Lung (tissue), 11 donors: ENCODE measurements at regions not wholly inside any gene's neighbourhood (a gene's known extent, or its start where the extent isn't known, plus 50 kb on each side); places are given as distances from the start of the nearest gene placed in this dataset.

Source experiments
- ATAC-seq: fragments of 200-7000 bp; cut with Tn5 transposase; one replicate; pipeline ENCODE4 v1.9.1; 2020; ENCODE audit warnings: moderate number of reproducible peaks; ENCODE audit not compliant: insufficient read depth, low FRiP score
- DNase-seq, 3 donors: peaks; one replicate each; pipeline ENCODE4 v3.0.0-alpha.2; 2013 to 2017
- H3K27ac ChIP-seq, 2 donors: one replicate each; pipeline ENCODE4 v1.5.1; 2013; ENCODE audit warnings: mild to moderate bottlenecking in 2 of 2, moderate library complexity in 2 of 2, control low read depth in 1 of 2, inconsistent platforms in 1 of 2, low read depth in 1 of 2, low read length in 1 of 2
- H3K27me3 ChIP-seq, 3 donors: one replicate each; pipeline ENCODE4 v1.5.1; 2013; ENCODE audit warnings: low read length in 2 of 3; ENCODE audit not compliant: control insufficient read depth in 3 of 3, insufficient read depth in 3 of 3
- H3K36me3 ChIP-seq, 4 donors: one replicate each; pipeline ENCODE4 v1.5.1; 2013; ENCODE audit warnings: low read length in 4 of 4, mild to moderate bottlenecking in 1 of 4, moderate library complexity in 1 of 4; ENCODE audit not compliant: control insufficient read depth in 4 of 4, insufficient read depth in 4 of 4
- H3K4me1 ChIP-seq, 5 donors: one replicate each; pipeline ENCODE4 v1.5.1; 2013; ENCODE audit warnings: low read length in 5 of 5, mild to moderate bottlenecking in 2 of 5, moderate library complexity in 1 of 5; ENCODE audit not compliant: control insufficient read depth in 5 of 5, insufficient read depth in 5 of 5
- H3K4me3 ChIP-seq: one replicate; pipeline ENCODE4 v1.5.1; 2013; ENCODE audit warnings: mild to moderate bottlenecking, control low read depth, moderate library complexity
- H3K9ac ChIP-seq, 2 donors: one replicate each; pipeline ENCODE4 v1.5.1; 2013; ENCODE audit warnings: low read length in 2 of 2, control low read depth in 1 of 2; ENCODE audit not compliant: insufficient read depth in 1 of 2
- H3K9me3 ChIP-seq, 4 donors: one replicate each; pipeline ENCODE4 v1.5.1; 2013; ENCODE audit warnings: low read length in 3 of 4, mild to moderate bottlenecking in 1 of 4, moderate library complexity in 1 of 4; ENCODE audit not compliant: control insufficient read depth in 4 of 4, insufficient read depth in 3 of 4
- WGBS, 2 donors: extraction: QIAGEN DNeasy Blood & Tissue Kit; methylation state at CpG; one replicate each; pipeline ENCODE4 v1.1.7; 2013; 5-methylcytosine and 5-hydroxymethylcytosine counted together
- TF ChIP-seq, protein P1 (sequence below): IDR thresholded peaks from 2 replicates; pipeline ENCODE4 v1.5.1; 2012; ENCODE audit warnings: mild to moderate bottlenecking; ENCODE audit errors: control extremely low read depth, extremely low read depth
- donor health status: control.
- donor health status: control.
- donor health status: Bipolar disorder and iron deficiency.
- donor health status: healthy.
- donor health status: DM: yes; HTN: yes; CAD: no.

DNA sequence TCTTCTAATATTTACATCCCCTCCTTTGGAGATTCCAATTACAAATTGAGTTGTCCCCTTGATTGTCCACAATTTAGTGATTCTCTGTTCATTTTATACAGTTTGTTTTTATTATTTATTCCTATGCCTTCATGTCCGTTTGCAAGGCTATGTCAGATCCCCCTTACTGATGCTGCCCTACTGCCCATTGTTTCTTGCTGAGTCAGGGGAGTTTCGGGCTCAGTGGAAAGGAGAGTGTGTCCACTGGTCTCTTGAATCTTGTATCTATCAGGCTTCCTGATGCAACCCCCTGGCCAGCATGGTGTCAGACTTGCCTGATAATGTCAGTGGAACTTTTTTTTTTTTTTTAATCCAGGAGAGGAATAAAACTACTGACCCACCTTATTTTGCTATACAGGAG lies 384.4 kb downstream of the CDC14C start:
- no peaks in the 10 kb centered on the region for H3K36me3 ChIP-seq
- H3K4me1 ChIP-seq = no peaks in the 10 kb centered on the region
- DNase-seq (no peak), ATAC-seq (no peak)
- no peak overlapping the region for H3K4me3 ChIP-seq
- 65 to 79% methylated on average over 2 of the region's 2 CpGs for whole genome bisulfite sequencing, 2 donors
- no peaks in the 10 kb centered on the region for H3K27me3 ChIP-seq
- H3K9me3 ChIP-seq = no peaks in the 10 kb centered on the region
- TF ChIP-seq, protein P1, sequence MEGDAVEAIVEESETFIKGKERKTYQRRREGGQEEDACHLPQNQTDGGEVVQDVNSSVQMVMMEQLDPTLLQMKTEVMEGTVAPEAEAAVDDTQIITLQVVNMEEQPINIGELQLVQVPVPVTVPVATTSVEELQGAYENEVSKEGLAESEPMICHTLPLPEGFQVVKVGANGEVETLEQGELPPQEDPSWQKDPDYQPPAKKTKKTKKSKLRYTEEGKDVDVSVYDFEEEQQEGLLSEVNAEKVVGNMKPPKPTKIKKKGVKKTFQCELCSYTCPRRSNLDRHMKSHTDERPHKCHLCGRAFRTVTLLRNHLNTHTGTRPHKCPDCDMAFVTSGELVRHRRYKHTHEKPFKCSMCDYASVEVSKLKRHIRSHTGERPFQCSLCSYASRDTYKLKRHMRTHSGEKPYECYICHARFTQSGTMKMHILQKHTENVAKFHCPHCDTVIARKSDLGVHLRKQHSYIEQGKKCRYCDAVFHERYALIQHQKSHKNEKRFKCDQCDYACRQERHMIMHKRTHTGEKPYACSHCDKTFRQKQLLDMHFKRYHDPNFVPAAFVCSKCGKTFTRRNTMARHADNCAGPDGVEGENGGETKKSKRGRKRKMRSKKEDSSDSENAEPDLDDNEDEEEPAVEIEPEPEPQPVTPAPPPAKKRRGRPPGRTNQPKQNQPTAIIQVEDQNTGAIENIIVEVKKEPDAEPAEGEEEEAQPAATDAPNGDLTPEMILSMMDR = no peak
- H3K27ac ChIP-seq = no peak overlapping the region
- no peak overlapping the region for H3K9ac ChIP-seq

DNA sequence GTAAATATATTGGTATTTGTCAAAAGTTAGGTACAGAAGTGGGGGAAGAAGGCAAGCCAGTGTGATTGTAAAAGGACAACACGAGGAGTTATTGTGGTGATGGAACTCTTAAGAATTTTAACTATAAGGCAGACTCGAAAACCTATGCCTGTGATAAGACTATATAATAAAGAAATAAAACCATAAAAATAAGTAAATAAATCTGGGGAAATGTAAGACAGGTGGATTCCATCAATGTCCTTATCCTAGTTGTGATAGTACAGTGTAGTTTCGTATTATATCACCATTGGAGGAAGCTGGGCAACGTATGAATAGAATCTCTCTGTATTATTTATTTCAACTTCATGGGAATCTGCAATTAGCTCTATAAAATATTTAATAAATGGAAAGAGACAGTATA lies 395.7 kb downstream of the CDC14C start:
- DNase-seq (no peak), ATAC-seq (no peak)
- no peak overlapping the region for H3K4me3 ChIP-seq
- no peaks in the 10 kb centered on the region for H3K27me3 ChIP-seq
- no peaks in the 10 kb centered on the region for H3K9me3 ChIP-seq
- H3K36me3 ChIP-seq = no peaks in the 10 kb centered on the region
- H3K9ac ChIP-seq = no peak overlapping the region
- no peak overlapping the region for H3K27ac ChIP-seq
- no peaks in the 10 kb centered on the region for H3K4me1 ChIP-seq
- TF ChIP-seq, protein P1 = no peak
- 79 to 88% methylated on average over 4 of the region's 4 CpGs for WGBS, 2 donors

DNA sequence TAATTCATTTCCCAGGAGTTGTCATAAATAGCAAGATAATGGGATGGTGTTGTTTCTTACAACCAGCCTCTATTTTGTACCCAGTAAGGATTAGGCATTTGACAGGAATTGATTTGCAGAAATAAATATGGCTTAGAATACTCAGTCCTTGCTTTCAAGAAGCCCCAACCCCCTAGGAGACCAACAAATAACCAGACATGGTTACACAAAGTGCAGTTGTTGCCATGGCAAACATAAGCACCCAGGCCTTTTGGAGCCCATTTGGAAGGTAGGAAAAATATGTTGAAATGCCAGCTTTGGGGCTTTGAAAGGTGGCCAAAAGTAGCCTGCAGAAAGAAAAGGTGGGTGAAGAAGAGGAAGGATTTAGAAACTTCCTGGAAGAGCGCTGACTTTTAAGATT lies 397.5 kb downstream of the CDC14C start:
- no peaks in the 10 kb centered on the region for H3K27me3 ChIP-seq
- no peak overlapping the region for H3K9ac ChIP-seq
- DNase-seq (peak in 1 of 3 donors; percentile 1), ATAC-seq (no peak)
- no peaks in the 10 kb centered on the region for H3K9me3 ChIP-seq
- no peak overlapping the region for H3K27ac ChIP-seq
- no peaks in the 10 kb centered on the region for H3K36me3 ChIP-seq
- no peak overlapping the region for H3K4me3 ChIP-seq
- TF ChIP-seq, protein P1 = no peak
- H3K4me1 ChIP-seq = no peaks in the 10 kb centered on the region
- 83 to 84% methylated on average over 1 of the region's 1 CpG for WGBS, 2 donors

DNA sequence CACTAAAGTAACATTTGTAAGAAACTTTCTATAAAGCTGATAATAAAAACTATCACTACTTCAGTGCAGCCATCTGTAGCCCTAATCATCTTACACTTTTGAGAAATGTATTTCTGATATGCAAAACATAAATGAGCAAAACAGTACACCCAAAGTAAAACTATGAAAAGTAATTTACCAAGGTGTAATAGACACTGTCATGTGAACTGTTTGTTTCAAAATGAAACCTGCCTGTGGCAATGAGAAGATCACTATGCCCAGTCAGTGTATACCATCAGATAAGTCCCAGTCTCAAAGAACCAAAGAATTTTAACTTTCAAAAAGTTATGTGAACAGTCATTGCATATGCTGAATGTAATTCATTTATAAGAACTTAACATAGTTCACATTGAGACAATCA lies 398.1 kb downstream of the CDC14C start:
- no peak overlapping the region for H3K4me3 ChIP-seq
- H3K27me3 ChIP-seq = no peaks in the 10 kb centered on the region
- H3K9ac ChIP-seq = no peak overlapping the region
- ATAC-seq (no peak), DNase-seq (no peak)
- H3K4me1 ChIP-seq = no peaks in the 10 kb centered on the region
- TF ChIP-seq, protein P1 = no peak
- no peak overlapping the region for H3K27ac ChIP-seq
- H3K9me3 ChIP-seq = no peaks in the 10 kb centered on the region
- no peaks in the 10 kb centered on the region for H3K36me3 ChIP-seq
